Kidney glomerular epithelial cell (primary cell): ENCODE measurements at regions not wholly inside any gene's neighbourhood (a gene's known extent, or its start where the extent isn't known, plus 50 kb on each side); places are given as distances from the start of the nearest gene placed in this dataset.

Source experiments
- DNase-seq: peaks from one replicate; lab custom pipeline; 2025; lab: John Stamatoyannopoulos, UW

DNA sequence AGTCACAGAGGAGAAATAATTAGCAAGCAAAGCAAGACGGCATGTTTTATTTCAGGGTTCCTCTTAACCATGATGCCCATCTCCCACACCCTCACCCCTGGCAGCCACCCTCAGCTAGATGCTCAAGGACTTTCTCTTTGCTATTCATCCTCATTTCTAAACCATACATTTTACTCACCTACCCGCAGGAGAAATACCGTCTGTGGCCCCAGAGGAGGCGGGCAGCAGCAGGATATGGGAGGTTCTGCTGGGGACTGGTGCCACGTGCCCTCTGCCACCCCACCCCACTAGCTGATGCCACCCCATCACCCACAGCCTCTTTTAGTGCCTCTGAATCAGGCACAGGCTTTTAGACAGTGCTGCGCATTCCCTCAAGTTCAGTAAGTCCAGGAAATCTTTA is 168.7 kb upstream of the ITGB1 start:
- no peak for DNase-seq

DNA sequence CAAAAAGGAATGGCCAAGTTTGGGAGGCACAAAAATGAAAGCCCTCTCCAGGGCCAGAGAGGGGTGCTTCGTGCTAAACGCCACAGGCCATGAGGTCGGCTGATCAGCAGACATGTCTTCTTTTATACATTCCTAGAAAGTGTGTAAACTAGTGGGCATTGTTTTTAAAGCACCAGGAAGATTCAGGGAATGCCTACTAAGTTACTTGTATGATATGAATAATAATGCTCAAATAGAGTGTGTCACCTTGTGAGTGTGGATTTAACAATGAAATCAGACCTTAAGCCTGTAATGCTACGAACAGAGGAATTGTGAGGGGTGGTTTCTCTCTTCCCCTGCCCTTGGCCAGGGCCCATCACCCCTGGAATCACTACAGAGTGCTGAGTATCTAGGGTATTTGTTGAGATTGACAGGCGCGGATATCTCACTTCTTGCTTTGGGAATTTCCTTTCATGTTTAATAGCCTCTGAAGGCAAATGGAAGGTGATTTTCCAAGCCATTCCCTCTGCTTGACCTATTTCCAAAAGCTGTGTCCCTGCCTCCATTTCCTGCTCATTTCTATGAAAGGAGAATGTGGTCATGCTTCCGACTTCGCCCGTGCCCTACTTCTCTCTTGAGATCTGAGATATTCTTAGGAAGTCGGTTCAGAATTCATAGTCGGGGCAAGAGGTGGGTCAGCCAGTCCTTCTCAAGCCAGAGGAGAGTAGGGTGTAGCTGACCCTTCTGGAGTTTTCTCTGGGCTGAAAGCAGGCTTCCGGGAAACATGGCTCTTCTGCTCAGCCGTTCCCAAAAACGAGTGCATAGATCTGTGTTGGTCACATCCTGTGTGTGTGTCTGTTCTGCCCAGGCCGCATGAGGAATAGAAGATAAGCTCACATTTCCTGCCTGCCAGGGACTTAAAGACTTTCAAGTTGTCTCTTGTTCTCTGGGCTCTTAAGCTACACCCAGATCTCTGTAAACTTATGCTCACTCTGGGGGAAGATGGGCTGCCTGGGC is 167.8 kb upstream of the ITGB1 start:
- no peak for DNase-seq

DNA sequence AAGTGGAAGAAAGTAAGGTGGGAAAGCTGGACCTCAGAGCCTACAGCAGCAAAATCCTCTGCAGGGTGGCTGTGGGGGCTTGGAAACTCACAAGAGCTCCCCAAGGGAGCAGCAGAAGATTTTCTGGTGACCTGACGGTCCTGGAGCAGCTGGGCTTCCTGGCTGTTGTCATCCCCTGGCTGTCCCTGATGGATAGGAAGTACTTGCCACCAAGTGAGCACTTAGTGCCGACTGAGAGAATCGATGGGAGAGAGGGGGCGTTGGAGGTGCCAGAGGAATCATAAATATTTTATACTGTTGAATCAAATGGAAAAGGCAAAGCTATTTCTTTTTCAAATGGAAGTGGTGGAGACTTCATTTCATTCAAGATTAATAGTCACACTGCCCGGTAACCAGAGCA is 167.1 kb upstream of the ITGB1 start:
- no peak for DNase-seq

DNA sequence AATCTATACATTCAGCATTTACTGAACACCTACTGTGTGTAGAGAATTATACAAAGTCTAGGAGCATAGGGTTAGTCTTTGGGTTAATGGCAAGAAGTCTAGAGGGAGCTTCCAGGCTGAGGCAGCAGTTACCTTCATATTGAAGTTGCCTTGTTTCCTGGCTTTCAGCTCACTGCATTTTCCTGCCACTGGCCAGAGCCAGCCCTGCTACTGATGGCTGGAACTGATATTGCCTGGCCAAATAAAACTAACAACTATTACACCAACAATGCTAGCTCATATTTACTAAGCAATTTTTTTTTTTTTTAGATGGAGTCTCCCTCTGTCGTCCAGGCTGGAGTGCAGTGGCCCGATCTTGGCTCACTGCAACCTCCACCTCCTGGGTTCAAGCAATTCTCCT is 165.7 kb upstream of the ITGB1 start:
- no peak for DNase-seq

DNA sequence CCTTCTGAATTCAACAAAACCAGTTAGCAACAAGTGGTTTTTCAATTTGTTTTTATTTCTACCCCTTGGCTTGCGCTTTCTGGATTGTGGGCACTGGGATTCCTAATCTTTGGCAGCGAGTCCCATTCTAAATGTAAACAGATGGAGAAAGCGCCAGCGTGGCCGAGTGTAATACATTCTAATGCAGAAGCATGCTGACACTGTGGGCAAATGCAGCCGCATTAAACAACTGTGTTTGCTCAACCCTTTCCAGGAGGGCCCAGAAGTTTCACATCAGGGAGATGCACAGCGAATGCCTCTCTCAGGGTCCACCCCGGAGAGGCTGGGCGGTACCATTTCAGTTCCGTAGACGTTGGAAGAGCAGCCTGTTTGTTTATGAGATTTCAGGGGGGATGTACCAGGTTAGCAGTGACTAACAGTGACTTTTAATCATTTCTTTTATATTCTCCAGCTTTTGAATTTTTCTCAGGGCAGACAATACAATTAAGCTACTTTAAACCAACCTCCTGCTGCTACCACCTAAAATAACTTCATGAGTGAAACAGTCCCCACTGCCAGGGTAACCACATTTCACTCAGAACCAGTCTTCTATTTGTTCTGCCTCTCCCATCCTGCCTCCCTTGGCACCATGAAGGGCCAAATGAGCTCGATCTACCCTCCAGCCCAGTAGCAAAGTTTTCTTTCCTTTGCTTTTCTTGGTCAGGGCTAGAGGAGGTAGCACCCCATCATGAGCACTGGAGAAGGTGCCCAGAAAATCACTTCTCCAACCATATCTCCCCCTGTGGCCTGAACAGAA is 164.2 kb upstream of the ITGB1 start:
- no peak for DNase-seq

DNA sequence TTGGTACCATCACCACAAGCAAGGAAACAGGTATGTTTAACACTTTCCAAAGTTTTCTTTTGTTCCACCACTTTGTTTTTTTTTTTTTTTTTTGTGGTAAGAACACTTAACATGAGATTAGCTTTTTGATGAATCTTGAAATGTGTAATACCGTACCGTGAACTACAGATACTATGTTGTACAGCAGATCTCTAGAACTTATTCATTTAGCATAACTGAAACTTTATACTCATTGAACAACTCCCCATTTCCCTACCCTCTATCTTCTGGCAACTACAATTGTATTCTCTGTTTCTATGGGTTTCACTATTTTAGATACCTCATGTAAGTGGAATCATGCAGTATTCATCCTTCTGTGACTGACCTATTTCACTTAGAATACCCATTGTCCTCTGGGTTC is 162.7 kb upstream of the ITGB1 start:
- DNase-seq = no peak

DNA sequence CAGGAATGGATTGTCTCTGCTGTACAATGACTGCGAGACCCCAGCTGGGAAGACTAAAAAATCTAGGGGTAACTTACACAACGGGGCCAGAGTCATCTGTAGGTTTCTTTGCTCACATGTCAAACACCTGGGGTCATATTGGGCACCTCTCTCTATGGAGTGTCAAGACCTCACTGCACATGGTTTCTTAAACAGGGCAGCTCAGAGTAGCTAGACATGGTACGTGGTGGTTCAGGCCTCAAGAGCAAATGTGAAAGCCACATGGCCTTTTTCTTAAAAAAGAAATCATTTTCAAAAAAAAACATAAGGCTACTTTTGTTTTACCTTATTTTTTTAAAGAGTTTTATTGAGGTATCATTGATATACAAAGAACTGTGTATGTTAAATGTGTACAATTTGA is 162.2 kb upstream of the ITGB1 start:
- no peak for DNase-seq

DNA sequence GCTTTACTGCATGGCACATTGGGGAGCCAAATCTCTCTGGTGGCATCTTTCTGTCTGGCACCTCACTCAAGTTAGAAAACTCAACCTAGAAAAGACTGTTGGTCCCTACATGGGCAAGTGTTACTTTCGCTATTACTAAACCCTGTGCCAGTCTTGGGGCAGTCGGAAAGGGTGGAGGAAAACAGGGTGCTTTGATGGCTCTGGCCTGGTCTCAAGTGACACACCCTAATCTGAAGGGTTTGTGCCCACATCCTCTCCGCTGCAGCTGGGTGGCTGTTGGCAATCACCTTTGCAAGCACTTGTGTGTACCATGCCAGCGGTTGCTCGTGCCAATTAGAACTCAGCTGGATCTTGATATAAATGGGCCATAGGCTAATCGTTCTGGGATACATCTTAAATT is 159.8 kb upstream of the ITGB1 start:
- DNase-seq = no peak

DNA sequence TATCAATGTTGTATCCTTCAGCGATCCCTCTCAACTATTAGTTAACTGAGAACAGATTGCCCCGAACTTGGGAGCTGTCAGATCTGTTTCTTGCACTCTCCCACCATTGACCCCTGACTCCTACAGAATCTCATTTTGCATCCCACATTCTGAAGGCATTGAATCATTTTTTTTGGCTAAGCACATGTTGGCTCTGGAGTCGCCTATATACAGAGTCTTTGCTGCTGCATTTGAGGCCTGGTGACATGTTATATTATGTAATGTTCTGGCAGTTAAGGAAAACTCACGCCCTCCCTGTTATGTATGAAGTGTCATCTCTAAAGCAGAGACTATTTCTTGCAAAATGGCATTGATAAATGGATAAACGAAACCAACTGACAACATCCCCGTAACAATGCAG is 159.2 kb upstream of the ITGB1 start:
- DNase-seq = no peak

DNA sequence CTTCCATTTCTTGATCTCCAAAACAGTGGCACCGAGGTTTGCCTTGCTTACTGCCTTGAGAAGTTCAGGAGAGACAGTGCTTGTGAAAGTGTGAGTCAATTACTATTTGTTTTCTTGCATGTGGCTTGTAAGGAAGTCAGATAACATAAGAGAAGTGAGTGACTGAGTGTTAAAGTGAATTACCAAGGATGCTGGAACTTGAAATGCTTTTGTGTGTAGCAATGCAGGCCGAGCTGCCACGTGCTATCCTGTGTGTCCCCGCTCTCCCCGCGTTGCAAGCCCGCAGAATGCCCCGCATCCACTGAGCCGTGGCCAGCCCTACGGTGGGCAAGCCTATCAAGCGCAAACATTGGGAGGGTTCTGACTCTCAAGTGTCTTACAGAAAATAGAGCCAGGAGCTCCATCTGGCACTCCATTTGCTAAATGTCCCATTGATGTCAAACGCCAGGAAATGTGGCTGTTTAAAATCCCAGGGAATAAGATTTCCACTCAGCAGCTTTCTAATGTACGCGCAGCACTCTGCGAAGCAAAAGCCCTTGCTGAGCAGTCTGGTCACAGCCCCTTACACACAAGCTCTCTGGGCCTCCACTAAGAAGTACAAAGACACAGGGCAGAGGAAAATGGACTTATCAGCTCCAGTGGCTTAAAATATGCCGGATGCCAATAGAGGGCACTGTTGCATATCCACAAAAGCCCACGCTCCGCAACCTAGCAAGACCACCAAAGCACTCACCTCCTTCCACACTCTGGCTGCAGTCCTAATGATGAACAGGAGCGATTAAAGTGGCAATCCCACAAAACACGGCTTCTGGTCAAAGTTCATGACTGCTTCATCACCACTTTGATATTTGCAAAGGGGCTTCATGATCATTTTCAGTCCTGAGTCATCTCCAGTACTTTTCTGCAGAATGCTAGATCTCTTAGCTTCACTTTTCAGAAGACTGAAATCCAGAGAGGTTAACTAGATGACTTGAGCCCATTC is 158.0 kb upstream of the ITGB1 start:
- DNase-seq = peak; percentile 69

DNA sequence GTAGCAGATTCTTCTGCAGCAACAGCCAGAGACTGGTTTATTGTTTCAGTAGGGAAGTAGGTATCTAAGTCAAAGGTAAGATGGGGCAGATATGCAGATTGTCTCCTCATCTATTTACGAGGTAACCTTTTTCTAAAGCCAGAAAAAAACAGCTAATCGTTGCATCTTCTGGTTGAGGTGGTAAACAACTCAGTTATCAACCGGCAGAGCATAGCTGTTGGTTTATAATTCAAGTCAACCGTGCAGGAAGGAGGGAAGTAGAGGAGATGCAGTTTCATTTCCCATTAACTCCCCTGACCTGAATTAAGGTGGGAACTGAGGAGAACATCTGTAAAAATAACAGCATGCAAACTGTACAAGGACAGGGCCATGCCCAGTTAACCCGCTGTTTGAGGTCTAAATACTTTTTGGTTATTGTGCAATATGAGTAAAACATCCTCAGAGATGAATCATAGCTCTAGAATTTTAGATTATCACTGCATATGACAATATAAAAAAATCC is 156.5 kb upstream of the ITGB1 start:
- no peak for DNase-seq

DNA sequence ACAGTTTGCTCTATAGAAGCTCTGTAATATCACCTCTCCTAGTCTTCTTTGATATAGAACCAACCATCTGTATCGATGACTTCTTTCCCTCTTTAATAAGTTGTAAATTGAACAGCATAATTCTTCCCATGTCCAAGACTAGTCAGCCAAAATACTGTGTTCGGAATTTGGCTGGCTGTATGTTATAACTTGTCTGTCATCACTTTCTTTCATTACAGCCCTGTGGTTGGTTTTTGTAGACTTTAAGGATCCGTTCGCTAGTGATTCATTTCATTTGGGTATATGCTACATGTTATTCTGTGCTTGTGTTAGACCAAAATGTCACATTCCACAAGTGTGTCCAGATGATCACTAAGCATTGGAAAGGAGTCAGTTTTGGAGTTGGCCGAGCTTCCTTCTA is 155.4 kb upstream of the ITGB1 start:
- no peak for DNase-seq

DNA sequence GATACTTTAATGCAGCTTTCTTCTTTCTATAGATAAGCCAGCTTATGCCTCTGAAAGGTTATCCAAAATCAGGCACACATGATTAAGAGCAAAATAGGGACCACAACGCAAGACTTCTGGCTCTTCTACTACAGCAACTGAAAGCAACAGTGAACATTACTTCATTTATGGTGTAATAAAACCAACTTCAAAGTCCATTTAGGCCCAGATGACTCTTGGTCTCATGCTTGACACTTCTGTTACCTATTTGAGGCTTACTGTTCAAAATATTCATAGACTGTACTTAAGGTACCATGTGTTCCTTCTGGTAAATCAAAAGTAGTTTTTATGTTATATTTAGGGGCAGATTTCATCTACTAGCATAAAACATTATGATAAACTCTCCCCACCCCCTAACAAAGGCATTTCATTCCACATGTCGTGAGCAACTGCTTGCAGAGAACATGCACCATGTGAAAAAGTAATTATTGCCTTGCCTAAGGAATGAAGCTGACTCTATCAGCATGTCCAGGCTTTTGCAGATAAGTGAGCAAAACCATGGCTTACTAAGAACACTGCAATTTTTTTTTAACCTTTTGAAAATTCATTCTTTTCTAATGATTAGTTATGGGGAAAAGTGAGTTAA is 154.9 kb upstream of the ITGB1 start:
- DNase-seq = no peak

DNA sequence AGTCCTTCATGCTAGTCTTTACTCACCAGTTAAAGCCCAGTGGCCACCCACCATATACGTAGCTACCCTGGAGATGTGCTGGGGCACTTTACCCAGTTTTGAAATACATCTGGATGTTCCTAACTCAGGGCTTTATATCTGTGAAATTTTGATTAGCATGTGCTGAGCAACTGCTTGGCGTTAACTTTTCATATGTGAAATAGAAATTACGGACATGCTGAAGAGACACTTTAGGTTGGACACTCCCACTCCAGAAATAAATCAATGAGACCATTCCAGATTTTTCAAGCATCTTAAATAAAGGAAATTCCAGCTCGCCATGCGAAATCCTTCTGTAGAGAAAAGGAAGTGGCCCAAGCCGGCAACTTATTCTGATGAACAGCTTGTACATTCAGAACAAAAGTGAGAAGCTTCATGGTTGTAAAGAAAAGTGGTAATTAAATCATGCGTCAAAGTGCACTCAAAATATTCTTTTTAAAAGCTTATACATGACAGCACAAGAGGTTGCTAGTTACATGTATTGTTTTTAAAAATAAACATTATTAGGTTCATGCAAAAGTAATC is 153.5 kb upstream of the ITGB1 start:
- DNase-seq = no peak

DNA sequence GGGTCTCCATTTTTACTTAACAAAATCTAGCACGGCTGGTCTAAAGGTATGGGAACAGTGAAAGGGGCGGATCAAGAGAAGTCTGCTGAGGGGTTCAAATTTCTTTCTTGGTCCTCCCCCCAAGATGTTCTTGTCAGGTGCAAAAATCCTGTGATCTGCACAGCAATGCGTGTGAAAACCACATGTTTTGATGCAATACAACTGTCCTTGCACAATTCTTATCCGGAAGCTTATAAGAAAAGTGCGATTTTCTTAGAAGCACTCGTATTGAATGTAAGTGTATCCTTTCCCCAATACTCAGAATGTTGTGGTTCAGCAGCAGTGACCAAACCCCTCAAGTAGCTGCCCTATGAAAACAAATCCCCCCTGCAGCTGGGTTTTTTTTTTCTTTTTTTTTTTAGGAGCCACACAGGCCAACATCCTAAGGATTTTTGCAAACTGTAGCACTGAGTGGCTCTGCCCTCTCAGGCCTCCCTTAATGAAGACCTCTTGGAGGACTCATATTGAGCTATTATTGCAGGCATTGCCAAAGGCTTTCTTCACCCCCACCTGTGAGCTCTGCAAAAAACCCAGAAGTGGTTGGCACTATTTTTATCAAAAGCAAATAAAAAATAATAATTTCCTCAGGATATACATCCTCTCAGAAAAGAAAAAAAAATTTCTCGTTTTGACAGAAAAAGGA is 151.9 kb upstream of the ITGB1 start:
- no peak for DNase-seq

DNA sequence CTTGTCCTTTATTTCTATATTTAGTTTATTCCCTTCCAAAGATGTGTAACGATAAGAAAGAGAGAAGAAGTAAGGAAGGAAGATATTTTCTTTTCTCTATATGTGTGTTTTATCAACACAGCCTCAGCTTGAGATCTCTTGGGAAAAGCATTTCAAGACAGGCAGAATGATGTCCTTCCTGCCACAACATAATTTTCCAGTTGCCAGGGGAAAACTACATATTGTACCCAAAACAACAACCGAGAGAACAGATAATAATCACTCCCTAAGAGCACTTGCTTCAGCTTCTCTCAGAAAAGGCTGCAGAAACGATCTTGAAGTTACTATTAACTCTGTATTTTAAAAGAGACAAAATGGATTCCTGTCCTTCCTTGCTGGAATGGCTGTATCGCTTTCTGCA is 151.4 kb upstream of the ITGB1 start:
- no peak for DNase-seq

DNA sequence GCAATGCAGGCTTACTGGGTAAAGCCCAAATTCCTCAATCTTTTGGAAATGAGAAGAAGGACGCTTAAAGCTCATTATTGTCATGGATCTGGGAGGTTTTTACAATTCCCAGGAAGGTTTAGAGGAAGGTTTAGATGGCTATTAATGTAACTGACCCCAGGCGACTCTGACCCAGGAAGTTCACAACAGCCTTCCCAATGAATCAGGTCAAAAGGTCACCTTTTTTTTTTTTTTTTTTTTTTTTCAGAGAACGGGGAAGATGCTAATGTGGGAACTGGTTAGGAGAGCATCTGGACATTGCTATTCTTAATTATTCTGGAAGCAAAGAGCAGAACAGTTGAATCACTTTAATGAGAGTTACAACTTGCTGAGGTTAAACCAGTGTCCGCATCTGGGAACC is 149.9 kb upstream of the ITGB1 start:
- no peak for DNase-seq

DNA sequence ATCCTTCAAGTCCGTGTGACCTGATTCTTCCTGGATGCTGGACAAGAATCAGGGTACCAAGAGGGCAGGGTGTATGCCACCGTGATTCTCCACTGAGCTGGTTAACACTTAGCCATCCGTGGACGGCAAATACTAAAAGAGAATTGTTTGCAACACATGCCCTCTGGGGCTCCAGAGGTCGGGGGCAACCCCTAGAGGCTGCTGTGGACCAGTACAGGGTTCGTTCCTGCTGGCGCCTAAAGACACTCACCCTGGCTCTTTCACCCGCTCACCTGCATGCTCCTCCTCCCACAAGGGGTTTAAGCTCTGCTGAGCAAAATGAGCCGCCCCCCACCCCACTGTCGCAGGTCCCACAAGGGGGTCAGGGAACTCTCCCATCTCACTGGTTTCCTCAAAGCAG is 148.7 kb upstream of the ITGB1 start:
- DNase-seq = no peak

DNA sequence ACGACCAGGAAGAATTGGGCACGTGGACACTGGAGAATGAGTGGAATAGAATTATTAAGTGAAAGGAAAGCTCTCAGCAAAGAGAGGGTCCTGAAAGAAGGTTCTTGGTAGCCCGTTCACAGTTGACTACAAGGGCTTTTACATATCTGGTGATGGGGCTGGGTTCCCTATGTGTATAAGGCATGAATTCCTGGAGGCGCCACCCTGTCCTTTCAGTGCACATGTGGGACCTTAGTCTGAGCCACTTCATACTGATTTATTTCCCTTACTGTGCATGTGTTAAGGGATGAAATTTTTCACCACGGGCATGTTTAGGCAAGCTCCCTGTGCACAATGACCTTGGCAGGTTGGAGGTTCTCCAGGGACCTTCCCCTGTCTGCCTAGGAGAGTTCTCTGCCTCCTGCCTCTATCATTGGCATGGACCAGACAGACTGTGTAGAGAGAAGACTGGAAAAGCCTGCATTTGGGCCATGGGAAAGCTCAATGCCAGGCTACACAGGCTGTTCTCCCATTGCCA is 145.9 kb upstream of the ITGB1 start:
- no peak for DNase-seq

DNA sequence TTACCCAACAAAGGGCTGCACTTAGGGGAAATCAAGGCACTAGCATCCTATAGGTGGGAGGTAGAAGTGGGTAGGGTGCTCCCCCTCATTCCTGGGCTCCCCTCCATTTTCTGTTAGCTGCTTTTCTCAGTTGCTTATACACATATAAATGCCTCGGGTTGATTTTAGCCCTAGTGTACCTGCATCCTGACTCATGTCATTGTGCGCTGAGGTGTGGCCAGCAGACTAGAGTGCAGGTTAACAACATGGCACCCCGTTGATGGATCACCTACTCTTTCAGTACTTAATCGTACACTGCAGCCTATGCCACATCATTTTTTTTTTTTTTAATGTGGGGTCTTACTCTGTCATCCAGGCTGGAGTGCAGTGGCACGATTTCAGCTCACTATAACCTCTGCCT is 144.0 kb upstream of the ITGB1 start:
- DNase-seq = no peak
